HCT116 (cell line): ENCODE measurements at regions not wholly inside any gene's neighbourhood (a gene's known extent, or its start where the extent isn't known, plus 50 kb on each side); places are given as distances from the start of the nearest gene placed in this dataset.

Experiments
- ATAC-seq: fragments of 200-7000 bp; cut with Tn5 transposase; 2 replicates; pipeline ENCODE4 v1.9.1; 2020; ENCODE audit warnings: mild to moderate bottlenecking, moderate library complexity
- BruUV-seq: library from RNA; stranded (reverse); fragments of 400-500 nt; replicated peaks from 2 replicates; lab custom pipeline; 2021; lab: Mats Ljungman, UMichigan
- CTCF ChIA-PET: fragments of 300-600 bp; sonication (Branson Sonifier 250); formaldehyde crosslinking; loops from one replicate; lab custom pipeline; 2021; ENCODE audit warnings: antibody characterized with exemption; lab: Charles Lee
- POLR2A ChIA-PET: fragments of 300-600, 350-600 bp; sonication (Branson Sonifier 250); formaldehyde crosslinking; loops from one replicate; lab custom pipeline; 2021; ENCODE audit warnings: antibody characterized with exemption; lab: Charles Lee
- RAD21 ChIA-PET, 2 experiments: fragments of 300-600 bp; sonication (Branson Sonifier 250); formaldehyde crosslinking; loops; one replicate each; lab custom pipeline; 2023; ENCODE audit warnings: low total read pairs in 2 of 2; ENCODE audit not compliant: uncharacterized antibody in 2 of 2, unreplicated experiment in 2 of 2, low non-redundant PET in 1 of 2; lab: Charles Lee
- DNase-seq: peaks from one replicate; pipeline ENCODE4 v3.0.0-alpha.2; 2010; ENCODE audit warnings: low read depth, low spot score
- H2AFZ ChIP-seq: fragments of 200-600 bp; shearing (Covaris generic), sonication (generic); 2 replicates; pipeline ENCODE4 v1.6.1; 2017; ENCODE audit warnings: low read depth, mixed run types, mixed read lengths, antibody characterized with exemption, low read length; ENCODE audit not compliant: poor library complexity, severe bottlenecking
- H3K27ac ChIP-seq: 2 replicates; pipeline ENCODE4 v1.5.1; 2012; ENCODE audit warnings: low read depth, low read length
- H3K27me3 ChIP-seq: fragments of 200-600 bp; sonication (generic); 2 replicates; pipeline ENCODE4 v1.6.1; 2016; ENCODE audit warnings: mixed run types, low read length, mixed read lengths; ENCODE audit not compliant: insufficient read depth
- H3K36me3 ChIP-seq, 2 experiments: fragments of 200-500 bp in 1 of 2; fragments of 200-600 bp in 1 of 2; sonication (Bioruptor generic) in 1 of 2; sonication (generic) in 1 of 2; 2 replicates each; pipeline versions ENCODE4 v1.5.1 to v1.6.1; 2014 to 2016; ENCODE audit warnings: low read length in 2 of 2, inconsistent platforms in 1 of 2, mixed read lengths in 1 of 2, mixed run types in 1 of 2; ENCODE audit not compliant: insufficient read depth in 2 of 2, control insufficient read depth in 1 of 2
- H3K4me1 ChIP-seq, 2 experiments: fragments of 200-600 bp in 1 of 2; sonication (generic) in 1 of 2; 2 replicates each; pipeline versions ENCODE4 v1.5.1 to v1.6.1; 2012 to 2017; ENCODE audit warnings: low read length in 2 of 2, inconsistent platforms in 1 of 2, mild to moderate bottlenecking in 1 of 2, mixed read lengths in 1 of 2, mixed run types in 1 of 2, moderate library complexity in 1 of 2; ENCODE audit not compliant: insufficient read depth in 2 of 2, control insufficient read depth in 1 of 2
- H3K4me2 ChIP-seq: fragments of 200-600 bp; sonication (generic); 2 replicates; pipeline ENCODE4 v1.6.1; 2017; ENCODE audit warnings: mixed run types, low read length, mixed read lengths
- H3K4me3 ChIP-seq, 2 experiments: fragments of 200-600 bp in 1 of 2; sonication (generic) in 1 of 2; replicated peaks in 1 of 2; 2 replicates each; pipeline ENCODE4 v1.5.1; 2011 to 2016; ENCODE audit warnings: low read length in 2 of 2, control low read depth in 1 of 2, low read depth in 1 of 2, mild to moderate bottlenecking in 1 of 2, mixed read lengths in 1 of 2, mixed run types in 1 of 2
- H3K79me2 ChIP-seq: fragments of 200-600 bp; sonication (generic); 2 replicates; pipeline ENCODE4 v1.6.1; 2017; ENCODE audit warnings: mild to moderate bottlenecking, mixed run types, low read length, moderate library complexity, mixed read lengths; ENCODE audit not compliant: insufficient read depth
- H3K9ac ChIP-seq: fragments of 200-600 bp; sonication (generic); 2 replicates; pipeline ENCODE4 v1.6.1; 2016; ENCODE audit warnings: low read length, mixed read lengths
- H3K9me2 ChIP-seq: fragments of 200-600 bp; sonication (generic), shearing (Covaris generic); 2 replicates; pipeline ENCODE4 v1.6.1; 2017; ENCODE audit warnings: mixed run types, mild to moderate bottlenecking, moderate library complexity; ENCODE audit not compliant: insufficient read depth
- H3K9me3 ChIP-seq, 2 experiments: fragments of 200-500 bp in 1 of 2; fragments of 200-600 bp in 1 of 2; sonication (Bioruptor generic) in 1 of 2; sonication (generic) in 1 of 2; 2 replicates each; pipeline ENCODE4 v1.6.1; 2014 to 2017; ENCODE audit warnings: low read length in 2 of 2, mixed read lengths in 2 of 2, inconsistent platforms in 1 of 2, low read depth in 1 of 2, mild to moderate bottlenecking in 1 of 2, mixed run types in 1 of 2, moderate library complexity in 1 of 2; ENCODE audit not compliant: control insufficient read depth in 1 of 2, insufficient read depth in 1 of 2
- H4K20me1 ChIP-seq: fragments of 200-600 bp; sonication (generic), shearing (Covaris generic); 2 replicates; pipeline ENCODE4 v1.6.1; 2017; ENCODE audit warnings: mixed run types, mild to moderate bottlenecking, moderate library complexity; ENCODE audit not compliant: insufficient read depth
- ATF3 ChIP-seq: IDR thresholded peaks from 2 replicates; pipeline ENCODE4 v1.6.1; 2012
- CEBPB ChIP-seq: IDR thresholded peaks from 2 replicates; pipeline ENCODE4 v1.6.1; 2012; ENCODE audit warnings: low read depth
- CTCF ChIP-seq, 3 experiments: fragments of 200-600 bp in 1 of 3; sonication (generic) in 1 of 3; IDR thresholded peaks in 2 of 3; conservative IDR thresholded peaks in 1 of 3; 2 replicates each; pipeline ENCODE4 v1.5.1; 2012 to 2017; ENCODE audit warnings: low read depth in 2 of 3, low read length in 2 of 3, antibody characterized with exemption in 1 of 3, borderline replicate concordance in 1 of 3, control low read depth in 1 of 3, mild to moderate bottlenecking in 1 of 3, mixed read lengths in 1 of 3, mixed run types in 1 of 3, moderate library complexity in 1 of 3; ENCODE audit not compliant: insufficient read depth in 1 of 3
- ELF1 ChIP-seq: IDR thresholded peaks from 2 replicates; pipeline ENCODE4 v1.6.1; 2012; ENCODE audit warnings: low read depth, borderline replicate concordance
- EZH2phosphoT487 ChIP-seq: fragments of 200-600 bp; IDR thresholded peaks from 2 replicates; pipeline ENCODE4 v1.6.1; 2018; ENCODE audit warnings: antibody characterized with exemption, borderline replicate concordance
- JUND ChIP-seq: IDR thresholded peaks from 2 replicates; pipeline ENCODE4 v1.6.1; 2012
- POLR2A ChIP-seq: IDR thresholded peaks from 2 replicates; pipeline ENCODE4 v1.7.0; 2011; ENCODE audit warnings: borderline replicate concordance; ENCODE audit not compliant: insufficient read depth, insufficient read length; ENCODE audit errors: extremely low read depth
- POLR2AphosphoS5 ChIP-seq: IDR thresholded peaks from 2 replicates; pipeline ENCODE4 v1.6.1; 2011; ENCODE audit warnings: mild to moderate bottlenecking, low read depth, low read length, moderate library complexity
- REST ChIP-seq: IDR thresholded peaks from 2 replicates; pipeline ENCODE4 v1.6.1; 2012; ENCODE audit warnings: low read depth
- SIN3A ChIP-seq: IDR thresholded peaks from 2 replicates; pipeline ENCODE4 v1.6.1; 2012; ENCODE audit warnings: low read depth
- SP1 ChIP-seq: IDR thresholded peaks from 2 replicates; pipeline ENCODE4 v1.6.1; 2012; ENCODE audit warnings: low read depth
- TCF7L2 ChIP-seq: IDR thresholded peaks from 2 replicates; pipeline ENCODE4 v1.7.0; 2011; ENCODE audit warnings: borderline replicate concordance, inconsistent platforms; ENCODE audit not compliant: insufficient read depth, insufficient read length; ENCODE audit errors: extremely low read depth
- ZBTB33 ChIP-seq: IDR thresholded peaks from 2 replicates; pipeline ENCODE4 v1.6.1; 2011; ENCODE audit warnings: mild to moderate bottlenecking, low read length, moderate library complexity; ENCODE audit not compliant: insufficient replicate concordance; ENCODE audit errors: extremely low read depth
- ZFX ChIP-seq: fragments of 450-650 bp; IDR thresholded peaks from 2 replicates; pipeline ENCODE4 v1.6.1; 2017
- intact Hi-C: fragments of 100-400 bp; cut with micrococcal nuclease; formaldehyde crosslinking; loops from 2 replicates; pipeline ENCODE4 v1.10.0; 2022

GRCh38 chr6:25219216-25219916 is 59.8 kb upstream of the CARMIL1 start:
- no peak for TF ChIP-seq CEBPB
- TF ChIP-seq TCF7L2: no peak
- no peak for TF ChIP-seq EZH2phosphoT487
- no peak for TF ChIP-seq POLR2AphosphoS5
- no peak for TF ChIP-seq JUND
- TF ChIP-seq CTCF (IDR thresholded peaks at IDR 0.05 in 2 of 3, conservative IDR thresholded peaks at IDR 0.05 in 1 of 3; ENCODE audit: borderline replicate concordance in 1 of 3, insufficient read depth in 1 of 3, low read depth in 2 of 3, low read length in 2 of 3): no peak
- no peak for TF ChIP-seq ATF3
- TF ChIP-seq REST: no peak
- no peak for TF ChIP-seq ELF1
- no peak for TF ChIP-seq SIN3A
- no peak for TF ChIP-seq ZBTB33
- TF ChIP-seq SP1: no peak
- no peak for TF ChIP-seq ZFX
- no peak for TF ChIP-seq POLR2A
- Histone ChIP-seq H3K4me3 (no peak overlapping the region), H3K4me2 (no peak overlapping the region), H3K27me3 (no peaks in the 10 kb centered on the region), H3K36me3 (no peaks in the 10 kb centered on the region), H3K27ac (no peak overlapping the region), H3K9me2 (no peaks in the 10 kb centered on the region), H3K4me1 (no peaks in the 10 kb centered on the region), H3K9ac (no peak overlapping the region), H2AFZ (no peak overlapping the region), H4K20me1 (no peaks in the 10 kb centered on the region), H3K79me2 (no peaks in the 10 kb centered on the region), H3K9me3 (no peaks in the 10 kb centered on the region)
- no TSS peak for BruUV-seq
- ChIA-PET POLR2A (no interaction called here), CTCF (no interaction called here), RAD21 (no interaction called here)
- ATAC-seq (no peak), DNase-seq (no peak)
- intact Hi-C loops: no loop called here
